ENCODE measurements at regions not wholly inside any gene's neighbourhood (a gene's known extent, or its start where the extent isn't known, plus 50 kb on each side); places are given as distances from the start of the nearest gene placed in this dataset.

DNA sequence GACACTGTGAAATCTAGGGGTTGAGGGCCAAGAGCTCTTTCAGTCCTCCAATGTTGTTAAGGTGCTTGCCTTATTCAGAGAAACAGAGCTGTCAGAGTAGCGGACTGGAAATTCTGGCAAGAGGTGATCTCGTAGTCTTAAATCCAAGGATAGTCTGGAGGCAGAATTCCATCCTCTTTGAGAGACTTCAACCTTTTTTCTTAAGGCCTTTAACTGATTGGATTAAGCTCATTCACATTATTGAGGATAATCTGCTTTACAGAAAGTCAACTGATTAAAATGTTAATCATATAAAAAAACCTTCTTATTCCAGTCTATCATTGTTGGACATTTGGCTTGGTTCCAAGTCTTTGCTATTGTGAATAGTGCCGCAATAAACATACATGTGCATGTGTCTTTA, 243.1 kb upstream of the COX7C start:
- Histone ChIP-seq H3K18ac (ENCODE audit: extremely low read depth, low read length) (no peak overlapping the region), H3K4me3 (ENCODE audit: extremely low read depth in 1 of 4, insufficient read depth in 2 of 4, low read depth in 3 of 4, low read length in 4 of 4) (no peak overlapping the region), H3K79me1 (ENCODE audit: low read depth, low read length) (no peaks in the 10 kb centered on the region), H4K8ac (ENCODE audit: extremely low read depth, insufficient read depth, low read length) (no peak overlapping the region), H3K4me2 (ENCODE audit: insufficient read depth in 1 of 2, low read depth in 2 of 2, low read length in 2 of 2) (no peak overlapping the region), H2BK20ac (ENCODE audit: low read length) (no peak overlapping the region), H4K5ac (ENCODE audit: insufficient read length, low read depth, low read length) (no peak overlapping the region), H3K27ac (ENCODE audit: low read depth, low read length) (no peak overlapping the region), H3K27me3 (replicated peaks in 1 of 4; ENCODE audit: control insufficient read depth in 3 of 4, extremely low read depth in 1 of 4, insufficient read depth in 3 of 4, low read length in 3 of 4) (no peaks in the 10 kb centered on the region), H2BK15ac (ENCODE audit: low read length) (no peak overlapping the region), H2AFZ (ENCODE audit: low read length) (no peak overlapping the region), H3K14ac (ENCODE audit: insufficient read length) (no peak overlapping the region), H3K4me1 (replicated peaks in 1 of 4; ENCODE audit: control insufficient read depth in 3 of 4, insufficient read depth in 4 of 4, low read length in 3 of 4) (no peaks in the 10 kb centered on the region), H3K56ac (replicated peaks; ENCODE audit: insufficient read length, low read depth, low read length) (no peak overlapping the region), H3K9ac (replicated peaks in 1 of 4; ENCODE audit: extremely low read depth in 1 of 4, low read depth in 3 of 4, low read length in 3 of 4) (no peak overlapping the region), H3K23ac (ENCODE audit: insufficient read length) (no peak overlapping the region), H4K20me1 (replicated peaks in 1 of 2; ENCODE audit: control insufficient read depth in 1 of 2, insufficient read depth in 2 of 2, low read length in 2 of 2) (no peaks in the 10 kb centered on the region), H2AK5ac (ENCODE audit: low read depth, low read length) (no peak overlapping the region), H2BK120ac (replicated peaks; ENCODE audit: low read depth, low read length) (no peak overlapping the region), H3K79me2 (ENCODE audit: control insufficient read depth in 1 of 2, insufficient read depth in 2 of 2, low read length in 2 of 2) (no peaks in the 10 kb centered on the region), H2BK5ac (ENCODE audit: low read depth, low read length) (no peak overlapping the region), H3K23me2 (ENCODE audit: low read depth, low read length) (no peaks in the 10 kb centered on the region), H3K4ac (replicated peaks; ENCODE audit: insufficient read length, low read depth, low read length) (no peak overlapping the region), H2BK12ac (ENCODE audit: low read depth, low read length) (no peak overlapping the region), H3K36me3 (ENCODE audit: control insufficient read depth in 2 of 4, insufficient read depth in 4 of 4, low read length in 3 of 4) (no peaks in the 10 kb centered on the region), H4K91ac (replicated peaks; ENCODE audit: insufficient read length, low read length) (no peak overlapping the region), H3K9me3 (ENCODE audit: insufficient read depth in 2 of 2, low read depth in 1 of 2, low read length in 1 of 2) (0 out of 4 replicates have a peak, but pooled peaks cover 0 to 2% of the 10 kb centered on the region in 2 experiments)
- 95% methylated on average over 3 of the region's 3 CpGs; no CpG with 5 or more reads in 1 of the 2 experiments for WGBS, 2 experiments (ENCODE audit: extremely low coverage in 1 of 2, insufficient coverage in 1 of 2, insufficient read length in 1 of 2, insufficient replicate concordance in 2 of 2, low coverage in 1 of 2, low lambda C conversion rate in 2 of 2, missing lambda C conversion rate in 1 of 2)
- ChIA-PET CTCF (ENCODE audit: partially characterized antibody) (no interaction called here), POLR2A (ENCODE audit: partially characterized antibody) (no interaction called here)
- no peak for DNase-seq (ENCODE audit: low read depth in 1 of 2, low spot score in 2 of 2)
- no peak for FAIRE-seq
- no peak for TF ChIP-seq CREB1 (IDR thresholded peaks at IDR 0.05)
- TF ChIP-seq, protein P1, sequence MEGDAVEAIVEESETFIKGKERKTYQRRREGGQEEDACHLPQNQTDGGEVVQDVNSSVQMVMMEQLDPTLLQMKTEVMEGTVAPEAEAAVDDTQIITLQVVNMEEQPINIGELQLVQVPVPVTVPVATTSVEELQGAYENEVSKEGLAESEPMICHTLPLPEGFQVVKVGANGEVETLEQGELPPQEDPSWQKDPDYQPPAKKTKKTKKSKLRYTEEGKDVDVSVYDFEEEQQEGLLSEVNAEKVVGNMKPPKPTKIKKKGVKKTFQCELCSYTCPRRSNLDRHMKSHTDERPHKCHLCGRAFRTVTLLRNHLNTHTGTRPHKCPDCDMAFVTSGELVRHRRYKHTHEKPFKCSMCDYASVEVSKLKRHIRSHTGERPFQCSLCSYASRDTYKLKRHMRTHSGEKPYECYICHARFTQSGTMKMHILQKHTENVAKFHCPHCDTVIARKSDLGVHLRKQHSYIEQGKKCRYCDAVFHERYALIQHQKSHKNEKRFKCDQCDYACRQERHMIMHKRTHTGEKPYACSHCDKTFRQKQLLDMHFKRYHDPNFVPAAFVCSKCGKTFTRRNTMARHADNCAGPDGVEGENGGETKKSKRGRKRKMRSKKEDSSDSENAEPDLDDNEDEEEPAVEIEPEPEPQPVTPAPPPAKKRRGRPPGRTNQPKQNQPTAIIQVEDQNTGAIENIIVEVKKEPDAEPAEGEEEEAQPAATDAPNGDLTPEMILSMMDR (IDR thresholded peaks at IDR 0.05; ENCODE audit: control extremely low read depth in 1 of 3, insufficient read depth in 1 of 3, low read depth in 1 of 3, low read length in 3 of 3), result no peak
- TF ChIP-seq SUZ12 (IDR thresholded peaks at IDR 0.05; ENCODE audit: low read length), result no peak
- TF ChIP-seq JUN (IDR thresholded peaks at IDR 0.05; ENCODE audit: low read depth, low read length), result no peak
- TF ChIP-seq, protein P2, sequence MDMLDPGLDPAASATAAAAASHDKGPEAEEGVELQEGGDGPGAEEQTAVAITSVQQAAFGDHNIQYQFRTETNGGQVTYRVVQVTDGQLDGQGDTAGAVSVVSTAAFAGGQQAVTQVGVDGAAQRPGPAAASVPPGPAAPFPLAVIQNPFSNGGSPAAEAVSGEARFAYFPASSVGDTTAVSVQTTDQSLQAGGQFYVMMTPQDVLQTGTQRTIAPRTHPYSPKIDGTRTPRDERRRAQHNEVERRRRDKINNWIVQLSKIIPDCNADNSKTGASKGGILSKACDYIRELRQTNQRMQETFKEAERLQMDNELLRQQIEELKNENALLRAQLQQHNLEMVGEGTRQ (IDR thresholded peaks at IDR 0.05; ENCODE audit: low read length), result no peak
- TF ChIP-seq ZNF274 (IDR thresholded peaks at IDR 0.05; ENCODE audit: borderline replicate concordance, extremely low read depth, low read length), result no peak
- no peak for TF ChIP-seq TBP (IDR thresholded peaks at IDR 0.05; ENCODE audit: low read depth, low read length)
- no peak for TF ChIP-seq TAF1 (IDR thresholded peaks at IDR 0.05; ENCODE audit: low read depth, low read length)
- TF ChIP-seq POLR2A (IDR thresholded peaks at IDR 0.05; ENCODE audit: control extremely low read depth in 1 of 2, low read depth in 2 of 2, low read length in 2 of 2), result no peak
- TF ChIP-seq, protein P3, sequence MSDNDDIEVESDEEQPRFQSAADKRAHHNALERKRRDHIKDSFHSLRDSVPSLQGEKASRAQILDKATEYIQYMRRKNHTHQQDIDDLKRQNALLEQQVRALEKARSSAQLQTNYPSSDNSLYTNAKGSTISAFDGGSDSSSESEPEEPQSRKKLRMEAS (IDR thresholded peaks at IDR 0.05), result no peak
- TF ChIP-seq RFX5 (IDR thresholded peaks at IDR 0.05; ENCODE audit: borderline replicate concordance, low read depth, low read length), result no peak
- TF ChIP-seq GTF2F1 (IDR thresholded peaks at IDR 0.05; ENCODE audit: borderline replicate concordance, low read depth, low read length), result no peak

All from H1 (cell line).